ENCODE measurements at regions not wholly inside any gene's neighbourhood (a gene's known extent, or its start where the extent isn't known, plus 50 kb on each side); places are given as distances from the start of the nearest gene placed in this dataset.

DNA sequence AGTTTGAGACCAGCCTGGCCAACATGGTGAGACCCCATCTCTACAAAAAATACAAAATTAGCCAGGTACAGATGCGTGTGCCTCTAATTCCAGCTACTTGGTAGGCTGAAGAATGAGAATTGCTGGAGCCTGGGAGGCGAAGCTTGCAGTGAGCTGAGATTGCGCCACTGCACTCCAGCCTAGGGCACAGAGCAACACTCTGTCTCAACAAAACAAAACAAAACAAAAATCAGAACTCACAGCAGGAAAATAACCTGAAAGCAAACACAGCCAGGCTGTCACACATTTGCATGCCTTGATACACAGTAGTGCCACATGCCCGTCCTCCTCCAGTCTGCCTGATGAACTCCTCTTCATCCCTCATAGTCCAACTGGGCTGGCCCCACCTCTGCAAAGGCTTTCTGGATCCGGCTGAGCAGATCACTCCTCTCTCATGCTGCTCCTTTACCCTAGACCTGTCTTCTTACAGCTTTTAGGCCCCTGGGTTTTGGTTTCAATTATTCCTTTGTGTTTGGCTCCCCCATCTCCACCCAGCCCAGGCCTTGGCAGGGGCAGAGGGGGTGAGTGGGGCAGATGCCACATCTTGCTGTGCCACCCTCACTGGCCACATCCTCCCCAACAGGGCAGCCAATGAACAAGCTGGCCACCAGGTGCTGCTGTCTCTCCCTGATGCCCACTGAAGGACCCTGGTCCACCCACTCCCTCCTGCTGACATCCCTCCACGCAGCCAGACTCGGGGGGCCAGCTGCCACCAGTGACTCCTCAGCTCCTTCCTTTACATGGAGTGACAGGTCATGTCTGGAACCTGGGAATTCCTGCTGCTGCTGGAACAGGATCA lies 62.0 kb upstream of the GGTA1 start:
- peaks cover 31% of the 10 kb centered on the region for H3K4me1 ChIP-seq (ENCODE audit: control insufficient read depth, insufficient read depth, low read length, unreplicated experiment)
- no peaks in the 10 kb centered on the region for H3K36me3 ChIP-seq (ENCODE audit: insufficient read depth, low read length)
- no peak overlapping the region for H3K27ac ChIP-seq (ENCODE audit: low read depth, low read length)
- H2AFZ ChIP-seq (ENCODE audit: low read length, unreplicated experiment) = no peak overlapping the region
- H3K79me2 ChIP-seq (ENCODE audit: control insufficient read depth, insufficient read depth, low read length, unreplicated experiment) = no peaks in the 10 kb centered on the region
- H3K4me3 ChIP-seq (ENCODE audit: low read depth, low read length) = no peak overlapping the region
- H3K27me3 ChIP-seq (ENCODE audit: insufficient read depth, low read length) = no peaks in the 10 kb centered on the region

GRCh38 chr9:121562301-121562700 lies 62.7 kb upstream of the GGTA1 start:
- Histone ChIP-seq H3K4me3 (ENCODE audit: low read depth, low read length) (no peak overlapping the region), H3K36me3 (ENCODE audit: insufficient read depth, low read length) (no peaks in the 10 kb centered on the region), H3K4me1 (ENCODE audit: control insufficient read depth, insufficient read depth, low read length, unreplicated experiment) (peaks cover 34% of the 10 kb centered on the region), H2AFZ (ENCODE audit: low read length, unreplicated experiment) (no peak overlapping the region), H3K27me3 (ENCODE audit: insufficient read depth, low read length) (no peaks in the 10 kb centered on the region), H3K27ac (ENCODE audit: low read depth, low read length) (no peak overlapping the region), H3K79me2 (ENCODE audit: control insufficient read depth, insufficient read depth, low read length, unreplicated experiment) (no peaks in the 10 kb centered on the region)

- Histone ChIP-seq H2AFZ (ENCODE audit: low read length, unreplicated experiment) (no peak overlapping the region), H3K27ac (ENCODE audit: low read depth, low read length) (no peak overlapping the region), H3K27me3 (ENCODE audit: insufficient read depth, low read length) (no peaks in the 10 kb centered on the region), H3K4me1 (ENCODE audit: control insufficient read depth, insufficient read depth, low read length, unreplicated experiment) (peaks cover 34% of the 10 kb centered on the region), H3K79me2 (ENCODE audit: control insufficient read depth, insufficient read depth, low read length, unreplicated experiment) (no peaks in the 10 kb centered on the region), H3K36me3 (ENCODE audit: insufficient read depth, low read length) (no peaks in the 10 kb centered on the region), H3K4me3 (ENCODE audit: low read depth, low read length) (no peak overlapping the region)
Measured at GRCh38 chr9:121563425-121563824, 63.8 kb upstream of the GGTA1 start.

DNA sequence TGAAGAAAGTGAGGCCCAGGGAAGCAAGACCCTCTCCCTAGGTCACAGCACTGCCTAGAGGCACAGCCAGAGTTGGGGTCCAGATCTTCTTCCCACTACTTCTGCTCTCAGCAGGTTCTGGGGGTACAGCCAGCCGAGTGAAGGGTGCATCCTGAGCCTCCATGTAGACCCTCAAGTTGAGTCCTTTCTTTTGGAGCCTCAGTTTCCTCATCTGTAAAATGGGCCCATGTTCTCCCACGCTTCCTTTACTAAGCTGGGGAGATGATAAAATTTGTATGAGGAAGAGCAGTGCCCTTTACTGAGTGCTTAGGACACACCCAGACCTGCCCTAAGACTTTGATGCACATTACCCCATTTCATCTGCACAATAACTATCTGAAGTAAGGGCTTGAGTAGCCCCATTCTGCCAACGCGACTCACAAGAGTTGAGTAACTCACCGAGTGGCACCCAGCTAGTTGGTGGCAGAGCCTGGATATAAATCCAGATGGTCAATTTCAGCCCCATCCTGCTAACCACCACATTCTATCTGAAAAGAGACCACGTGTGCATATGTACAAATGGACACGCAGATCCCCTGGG lies 64.3 kb upstream of the GGTA1 start:
- H3K36me3 ChIP-seq (ENCODE audit: insufficient read depth, low read length) = no peaks in the 10 kb centered on the region
- H3K27ac ChIP-seq (ENCODE audit: low read depth, low read length) = no peak overlapping the region
- no peak overlapping the region for H2AFZ ChIP-seq (ENCODE audit: low read length, unreplicated experiment)
- H3K79me2 ChIP-seq (ENCODE audit: control insufficient read depth, insufficient read depth, low read length, unreplicated experiment) = no peaks in the 10 kb centered on the region
- no peaks in the 10 kb centered on the region for H3K27me3 ChIP-seq (ENCODE audit: insufficient read depth, low read length)
- peaks cover 34% of the 10 kb centered on the region for H3K4me1 ChIP-seq (ENCODE audit: control insufficient read depth, insufficient read depth, low read length, unreplicated experiment)
- no peak overlapping the region for H3K4me3 ChIP-seq (ENCODE audit: low read depth, low read length)

DNA sequence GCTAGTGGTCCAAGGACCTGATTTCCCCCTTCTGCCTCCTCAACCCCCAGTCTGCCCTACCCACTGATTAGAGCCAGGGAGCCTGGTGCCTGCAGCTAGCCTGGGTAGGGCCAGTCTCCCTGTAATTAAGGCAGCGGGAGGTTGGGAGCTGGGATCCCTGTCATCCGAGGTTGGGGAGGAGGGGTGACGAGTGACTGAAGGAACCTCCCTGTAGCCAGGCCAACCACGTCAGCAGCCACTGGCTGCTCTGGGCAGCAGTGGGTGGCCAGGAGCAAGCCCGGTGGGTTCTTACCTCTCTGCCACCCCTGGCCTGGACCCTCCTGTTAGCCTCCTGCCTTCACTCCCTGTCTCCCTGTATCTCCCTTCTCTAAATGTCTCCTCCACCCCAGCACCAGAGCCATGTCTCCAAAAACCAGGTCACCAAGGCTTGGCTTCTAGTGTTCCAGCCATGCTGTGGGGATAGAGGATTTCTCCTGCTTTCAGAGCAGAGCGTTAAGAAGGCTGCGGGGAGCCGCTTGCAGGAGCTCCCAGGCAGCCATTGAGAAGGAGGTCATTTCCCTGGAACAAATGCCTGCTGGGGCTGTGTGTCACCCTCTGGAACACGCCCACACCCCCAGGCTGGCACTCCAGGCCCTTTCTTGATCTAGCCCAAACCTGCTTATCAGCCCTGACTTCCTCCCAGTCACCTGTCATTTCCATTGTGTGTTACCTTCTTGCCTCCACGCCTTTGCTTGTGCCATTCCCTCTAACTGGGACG lies 65.0 kb upstream of the GGTA1 start:
- Histone ChIP-seq H2AFZ (ENCODE audit: low read length, unreplicated experiment) (no peak overlapping the region), H3K27ac (ENCODE audit: low read depth, low read length) (no peak overlapping the region), H3K36me3 (ENCODE audit: insufficient read depth, low read length) (no peaks in the 10 kb centered on the region), H3K79me2 (ENCODE audit: control insufficient read depth, insufficient read depth, low read length, unreplicated experiment) (no peaks in the 10 kb centered on the region), H3K4me3 (ENCODE audit: low read depth, low read length) (no peak overlapping the region), H3K4me1 (ENCODE audit: control insufficient read depth, insufficient read depth, low read length, unreplicated experiment) (peaks cover 37% of the 10 kb centered on the region), H3K27me3 (ENCODE audit: insufficient read depth, low read length) (no peaks in the 10 kb centered on the region)

DNA sequence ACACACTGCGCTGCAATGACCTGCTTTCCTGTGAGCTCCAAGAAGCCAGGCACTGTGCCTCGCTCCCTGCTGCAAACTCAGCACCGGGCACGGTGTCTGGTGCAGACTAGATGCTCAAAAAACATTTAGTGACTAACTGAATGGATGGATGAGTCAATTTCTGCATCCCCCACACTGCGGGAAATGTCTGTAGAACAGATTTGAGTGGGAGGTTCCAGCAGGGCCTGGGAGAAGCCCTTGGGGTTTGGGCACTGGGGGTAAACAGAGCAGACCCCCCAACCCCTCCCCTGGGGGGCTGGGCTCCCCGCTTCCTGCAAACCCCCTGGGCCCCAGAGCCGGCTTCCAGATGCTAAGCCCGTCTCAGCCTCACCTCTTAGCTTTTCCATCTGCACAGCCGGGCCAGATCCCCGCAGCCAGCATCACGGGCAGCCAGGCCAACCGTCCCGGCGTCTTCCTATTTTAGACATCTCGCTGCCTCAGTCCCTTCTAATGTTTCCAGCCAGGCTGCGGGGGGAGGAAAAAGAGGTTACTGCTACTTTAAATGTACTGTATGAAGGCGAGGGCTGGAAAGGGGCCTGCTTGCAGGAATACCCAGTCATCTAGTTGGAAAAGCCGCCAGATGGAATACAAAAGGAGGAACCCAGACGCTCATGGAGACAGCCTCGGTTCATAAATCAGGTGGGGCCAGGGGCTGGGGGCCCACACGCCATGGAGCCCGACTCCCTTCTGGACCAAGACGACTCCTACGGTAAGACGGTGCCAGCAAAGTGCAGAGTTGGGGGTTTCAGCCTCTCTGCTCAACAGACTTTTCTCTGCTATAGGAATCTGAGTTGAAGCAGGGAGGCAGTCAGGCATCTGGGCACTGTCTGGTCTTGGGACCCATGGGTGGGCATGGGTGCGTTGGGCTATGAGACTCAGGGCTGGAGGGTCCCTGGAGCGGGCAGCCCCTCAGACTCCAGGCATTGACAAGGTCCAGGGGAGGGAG lies 67.1 kb upstream of the GGTA1 start:
- Histone ChIP-seq H3K36me3 (ENCODE audit: insufficient read depth, low read length) (no peaks in the 10 kb centered on the region), H3K27me3 (ENCODE audit: insufficient read depth, low read length) (no peaks in the 10 kb centered on the region), H3K79me2 (ENCODE audit: control insufficient read depth, insufficient read depth, low read length, unreplicated experiment) (no peaks in the 10 kb centered on the region), H3K4me1 (ENCODE audit: control insufficient read depth, insufficient read depth, low read length, unreplicated experiment) (peaks cover 39% of the 10 kb centered on the region), H3K27ac (ENCODE audit: low read depth, low read length) (peak overlapping the region; percentile 36; the same call in 1 of the 2 replicates), H3K4me3 (ENCODE audit: low read depth, low read length) (peak overlapping the region; percentile 51), H2AFZ (ENCODE audit: low read length, unreplicated experiment) (peak overlapping the region; percentile 23)

GRCh38 chr9:121567500-121568342 lies 68.1 kb upstream of the GGTA1 start:
- Histone ChIP-seq H3K27ac (ENCODE audit: low read depth, low read length) (peak overlapping the region; percentile 55; the same call in 1 of the 2 replicates), H3K36me3 (ENCODE audit: insufficient read depth, low read length) (no peaks in the 10 kb centered on the region), H2AFZ (ENCODE audit: low read length, unreplicated experiment) (peak overlapping the region; percentile 23), H3K79me2 (ENCODE audit: control insufficient read depth, insufficient read depth, low read length, unreplicated experiment) (no peaks in the 10 kb centered on the region), H3K27me3 (ENCODE audit: insufficient read depth, low read length) (no peaks in the 10 kb centered on the region), H3K4me1 (ENCODE audit: control insufficient read depth, insufficient read depth, low read length, unreplicated experiment) (peaks cover 39% of the 10 kb centered on the region), H3K4me3 (ENCODE audit: low read depth, low read length) (peak overlapping the region; percentile 51)

DNA sequence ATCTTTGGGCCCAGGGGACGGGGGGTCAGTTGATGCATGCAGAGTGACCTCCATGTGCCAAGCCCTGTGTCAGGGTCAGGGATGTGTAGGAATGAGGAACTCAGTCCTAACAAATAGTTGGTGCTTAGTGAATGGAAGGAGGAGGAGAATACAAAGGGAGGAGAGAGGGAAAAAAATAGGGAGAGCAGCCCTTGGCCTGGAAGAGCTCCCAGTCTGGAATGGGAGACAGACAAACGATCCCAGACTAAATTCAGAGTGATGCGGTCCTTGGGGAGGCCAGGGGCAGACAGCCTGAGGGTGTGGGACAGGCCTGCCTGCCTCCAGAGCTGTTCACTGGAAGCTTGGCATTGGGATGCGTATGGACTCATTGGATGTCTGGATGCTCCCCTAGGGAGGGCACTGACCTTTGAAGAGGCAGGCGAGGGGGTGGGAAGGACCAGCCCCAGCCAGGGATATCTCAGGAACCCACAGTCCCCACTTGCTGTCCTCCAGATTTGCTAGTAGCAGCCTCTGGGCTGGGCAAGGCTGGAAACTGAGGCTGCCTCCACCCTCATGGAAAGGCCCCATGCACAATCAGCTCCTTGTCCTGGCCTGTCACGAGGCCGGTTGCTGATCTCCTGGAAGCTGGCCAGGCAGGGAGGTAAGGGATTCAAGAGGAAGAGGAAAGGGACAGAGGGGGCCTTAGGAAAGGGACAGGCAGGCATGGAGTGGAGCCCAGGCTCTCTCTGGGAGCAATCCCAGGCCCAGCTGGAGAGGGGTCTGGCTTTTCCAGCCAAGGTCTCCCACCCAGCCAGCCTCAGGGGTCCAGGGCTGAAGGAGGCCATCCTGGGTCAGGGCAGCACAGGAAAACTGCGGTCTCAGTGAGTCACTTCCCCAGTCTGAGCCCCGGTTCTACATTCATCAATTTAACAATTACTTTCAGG lies 69.0 kb upstream of the GGTA1 start:
- Histone ChIP-seq H3K27me3 (ENCODE audit: insufficient read depth, low read length) (no peaks in the 10 kb centered on the region), H3K4me3 (ENCODE audit: low read depth, low read length) (peak overlapping the region; percentile 20; the same call in 1 of the 2 replicates), H3K36me3 (ENCODE audit: insufficient read depth, low read length) (no peaks in the 10 kb centered on the region), H2AFZ (ENCODE audit: low read length, unreplicated experiment) (peak overlapping the region; percentile 2), H3K4me1 (ENCODE audit: control insufficient read depth, insufficient read depth, low read length, unreplicated experiment) (peaks cover 39% of the 10 kb centered on the region), H3K79me2 (ENCODE audit: control insufficient read depth, insufficient read depth, low read length, unreplicated experiment) (no peaks in the 10 kb centered on the region), H3K27ac (ENCODE audit: low read depth, low read length) (peak overlapping the region; percentile 55)

- Histone ChIP-seq H3K79me2 (ENCODE audit: control insufficient read depth, insufficient read depth, low read length, unreplicated experiment) (no peaks in the 10 kb centered on the region), H3K27me3 (ENCODE audit: insufficient read depth, low read length) (no peaks in the 10 kb centered on the region), H3K4me3 (ENCODE audit: low read depth, low read length) (peak overlapping the region; percentile 18; the same call in 1 of the 2 replicates), H2AFZ (ENCODE audit: low read length, unreplicated experiment) (peak overlapping the region; percentile 2), H3K27ac (ENCODE audit: low read depth, low read length) (peak overlapping the region; percentile 55), H3K36me3 (ENCODE audit: insufficient read depth, low read length) (no peaks in the 10 kb centered on the region), H3K4me1 (ENCODE audit: control insufficient read depth, insufficient read depth, low read length, unreplicated experiment) (peaks cover 39% of the 10 kb centered on the region)
Measured at GRCh38 chr9:121569266-121569648, 69.6 kb upstream of the GGTA1 start.
